HepG2 (cell line): ENCODE measurements at regions not wholly inside any gene's neighbourhood (a gene's known extent, or its start where the extent isn't known, plus 50 kb on each side); places are given as distances from the start of the nearest gene placed in this dataset.

Source experiments
- ATF2 ChIP-seq: sonication (generic); formaldehyde crosslinking; IDR thresholded peaks from 2 replicates; pipeline ENCODE4 v1.4.0; 2020; ENCODE audit warnings: missing genetic modification reagents
- ATF7 ChIP-seq, 2 experiments: fragments of 450-650 bp in 1 of 2; sonication (generic) in 1 of 2; formaldehyde crosslinking in 1 of 2; IDR thresholded peaks; 2 replicates each; pipeline versions ENCODE4 v1.4.0 to v1.6.1; 2016 to 2020; ENCODE audit warnings: antibody characterized with exemption in 1 of 2, mild to moderate bottlenecking in 1 of 2, missing genetic modification reagents in 1 of 2
- CTCF ChIP-seq: sonication (generic); formaldehyde crosslinking; IDR thresholded peaks from 2 replicates; pipeline ENCODE4 v1.5.0; 2020; ENCODE audit warnings: mild to moderate bottlenecking, missing genetic modification reagents, moderate library complexity
- E2F5 ChIP-seq: sonication (generic); formaldehyde crosslinking; conservative IDR thresholded peaks from 2 replicates; pipeline ENCODE4 v1.4.0; 2020; ENCODE audit warnings: missing genetic modification reagents
- EZH2 ChIP-seq: conservative IDR thresholded peaks from 2 replicates; pipeline ENCODE4 v1.6.1; 2012; ENCODE audit warnings: mild to moderate bottlenecking, low read depth, low read length, moderate library complexity
- HMGXB4 ChIP-seq, 2 experiments: sonication (generic) in 1 of 2; formaldehyde crosslinking in 1 of 2; IDR thresholded peaks; 2 replicates each; pipeline versions ENCODE4 v1.4.0 to v1.6.1; 2018 to 2020; ENCODE audit warnings: missing genetic modification reagents in 2 of 2, borderline replicate concordance in 1 of 2, low read depth in 1 of 2, mild to moderate bottlenecking in 1 of 2, missing biosample characterization in 1 of 2
- MAX ChIP-seq: IDR thresholded peaks from 2 replicates; pipeline ENCODE4 v1.6.1; 2012; ENCODE audit warnings: inconsistent platforms
- MTA1 ChIP-seq: sonication (generic); formaldehyde crosslinking; IDR thresholded peaks from 2 replicates; pipeline ENCODE4 v1.4.0; 2020; ENCODE audit warnings: missing genetic modification reagents, mild to moderate bottlenecking, borderline replicate concordance
- NFE2L1 ChIP-seq: sonication (generic); formaldehyde crosslinking; IDR thresholded peaks from 2 replicates; pipeline ENCODE4 v1.4.0; 2020; ENCODE audit warnings: missing genetic modification reagents, mild to moderate bottlenecking, borderline replicate concordance
- NFRKB ChIP-seq: fragments of 450-650 bp; IDR thresholded peaks from 2 replicates; pipeline ENCODE4 v1.6.1; 2017
- POLR2AphosphoS5 ChIP-seq: IDR thresholded peaks from 2 replicates; pipeline ENCODE4 v1.6.1; 2012; ENCODE audit warnings: low read depth, low read length
- TAF15 ChIP-seq: fragments of 200-400 bp; formaldehyde crosslinking; IDR thresholded peaks from one replicate; pipeline ENCODE4 v1.6.1; 2018; ENCODE audit warnings: mild to moderate bottlenecking, low read depth, low read length; ENCODE audit not compliant: poor library complexity, severe bottlenecking
- TCF12 ChIP-seq, 2 experiments: fragments of 450-650 bp in 1 of 2; sonication (generic) in 1 of 2; formaldehyde crosslinking in 1 of 2; IDR thresholded peaks; 2 replicates each; pipeline versions ENCODE4 v1.6.1 to v1.8.0; 2017 to 2022; ENCODE audit warnings: antibody characterized with exemption in 1 of 2, mild to moderate bottlenecking in 1 of 2, missing genetic modification reagents in 1 of 2, moderate library complexity in 1 of 2
- ZBTB1 ChIP-seq: sonication (generic); formaldehyde crosslinking; IDR thresholded peaks from 2 replicates; pipeline ENCODE4 v1.4.0; 2020; ENCODE audit warnings: missing genetic modification reagents, borderline replicate concordance

GRCh38 chr5:155154973-155155372, 141.4 kb downstream of the KIF4B start:
- TF ChIP-seq E2F5 (no peak), NFE2L1 (no peak), POLR2AphosphoS5 (no peak), MTA1 (CRISPR knock-in tag) (no peak), NFRKB (no peak), ATF2 (CRISPR knock-in tag) (no peak), CTCF (CRISPR knock-in tag) (no peak), EZH2 (no peak), ZBTB1 (no peak), TAF15 (no peak), HMGXB4 (CRISPR knock-in tag; IDR thresholded peaks at IDR 0.05; ENCODE audit: borderline replicate concordance in 1 of 2, low read depth in 1 of 2) (no peak), TCF12 (IDR thresholded peaks at IDR 0.05) (no peak), TCF12 (CRISPR knock-in tag; IDR thresholded peaks at IDR 0.05) (no peak), MAX (no peak), ATF7 (IDR thresholded peaks at IDR 0.05) (no peak), ATF7 (CRISPR knock-in tag; IDR thresholded peaks at IDR 0.05) (no peak)
